WERI-Rb-1 (cell line): ENCODE measurements at regions not wholly inside any gene's neighbourhood (a gene's known extent, or its start where the extent isn't known, plus 50 kb on each side); places are given as distances from the start of the nearest gene placed in this dataset.

Experiments used
- DNase-seq: peaks from one replicate; pipeline ENCODE4 v3.0.0-alpha.2; 2020
- H3K27ac ChIP-seq: fragments of 250-450 bp; sonication (Bioruptor Pico); 2 replicates; pipeline ENCODE4 v1.5.1; 2020; ENCODE audit warnings: mild to moderate bottlenecking, moderate library complexity
- H3K27me3 ChIP-seq: fragments of 250-450 bp; sonication (Bioruptor Pico); 2 replicates; pipeline ENCODE4 v1.5.1; 2021; ENCODE audit warnings: mild to moderate bottlenecking, low read depth, moderate library complexity; ENCODE audit not compliant: insufficient read depth, severe bottlenecking
- H3K36me3 ChIP-seq: fragments of 250-450 bp; sonication (Bioruptor Pico); 2 replicates; pipeline ENCODE4 v1.5.1; 2020; ENCODE audit warnings: mild to moderate bottlenecking, moderate library complexity
- H3K4me3 ChIP-seq: 2 replicates; pipeline ENCODE4 v1.5.1; 2011; ENCODE audit warnings: low read depth, mild to moderate bottlenecking, control low read depth, low read length
- H3K9me3 ChIP-seq: fragments of 250-450 bp; sonication (Bioruptor Pico); 2 replicates; pipeline ENCODE4 v1.5.1; 2021; ENCODE audit warnings: mild to moderate bottlenecking, moderate library complexity; ENCODE audit not compliant: severe bottlenecking
- TF ChIP-seq, protein P1 (sequence below): IDR thresholded peaks from 2 replicates; pipeline ENCODE4 v1.5.1; 2011; ENCODE audit warnings: low read depth, mild to moderate bottlenecking, control low read depth, inconsistent platforms, low read length

DNA sequence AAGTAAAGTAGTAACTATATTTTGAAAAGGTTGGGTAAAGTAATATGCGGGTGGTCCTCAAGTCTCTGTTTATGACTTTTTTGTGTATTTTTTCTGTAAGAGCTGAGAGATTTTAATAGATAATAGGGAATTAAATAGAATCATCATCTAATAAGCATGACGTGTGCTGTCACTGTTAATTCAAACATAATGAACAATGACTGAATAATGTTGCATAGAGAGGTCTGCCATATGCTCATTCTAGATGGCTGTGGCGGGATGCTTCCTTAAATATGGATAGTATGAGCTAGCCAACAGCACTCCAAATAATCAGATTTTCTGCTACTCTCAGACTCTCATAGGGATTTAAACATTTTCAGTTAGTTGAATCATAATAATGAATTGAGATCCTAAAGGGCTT lies 302.8 kb upstream of the RBMS3 start:
- Histone ChIP-seq H3K27ac (no peak overlapping the region), H3K9me3 (no peaks in the 10 kb centered on the region), H3K4me3 (no peak overlapping the region), H3K36me3 (no peaks in the 10 kb centered on the region), H3K27me3 (no peaks in the 10 kb centered on the region)
- TF ChIP-seq, protein P1, sequence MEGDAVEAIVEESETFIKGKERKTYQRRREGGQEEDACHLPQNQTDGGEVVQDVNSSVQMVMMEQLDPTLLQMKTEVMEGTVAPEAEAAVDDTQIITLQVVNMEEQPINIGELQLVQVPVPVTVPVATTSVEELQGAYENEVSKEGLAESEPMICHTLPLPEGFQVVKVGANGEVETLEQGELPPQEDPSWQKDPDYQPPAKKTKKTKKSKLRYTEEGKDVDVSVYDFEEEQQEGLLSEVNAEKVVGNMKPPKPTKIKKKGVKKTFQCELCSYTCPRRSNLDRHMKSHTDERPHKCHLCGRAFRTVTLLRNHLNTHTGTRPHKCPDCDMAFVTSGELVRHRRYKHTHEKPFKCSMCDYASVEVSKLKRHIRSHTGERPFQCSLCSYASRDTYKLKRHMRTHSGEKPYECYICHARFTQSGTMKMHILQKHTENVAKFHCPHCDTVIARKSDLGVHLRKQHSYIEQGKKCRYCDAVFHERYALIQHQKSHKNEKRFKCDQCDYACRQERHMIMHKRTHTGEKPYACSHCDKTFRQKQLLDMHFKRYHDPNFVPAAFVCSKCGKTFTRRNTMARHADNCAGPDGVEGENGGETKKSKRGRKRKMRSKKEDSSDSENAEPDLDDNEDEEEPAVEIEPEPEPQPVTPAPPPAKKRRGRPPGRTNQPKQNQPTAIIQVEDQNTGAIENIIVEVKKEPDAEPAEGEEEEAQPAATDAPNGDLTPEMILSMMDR: no peak
- no peak for DNase-seq

DNA sequence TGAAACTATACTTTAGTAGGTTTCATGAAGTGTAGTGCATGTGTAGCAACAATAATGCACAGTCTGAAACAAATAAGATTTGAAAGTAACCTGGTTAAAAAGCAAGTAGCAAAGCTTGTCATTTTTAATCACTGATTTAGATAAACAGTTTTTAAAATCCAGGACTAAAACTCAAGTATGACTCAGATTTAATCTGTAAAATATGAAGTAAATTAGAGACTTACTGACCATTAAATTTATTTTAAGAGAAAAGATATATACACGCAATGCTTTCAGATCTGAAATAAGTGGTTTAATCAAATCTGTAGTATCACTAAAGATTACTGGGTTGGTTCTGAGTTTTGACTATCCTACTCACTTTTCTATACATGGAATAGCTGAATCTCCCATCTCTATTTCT lies 300.7 kb upstream of the RBMS3 start:
- Histone ChIP-seq H3K9me3 (no peaks in the 10 kb centered on the region), H3K36me3 (no peaks in the 10 kb centered on the region), H3K4me3 (no peak overlapping the region), H3K27ac (no peak overlapping the region), H3K27me3 (no peaks in the 10 kb centered on the region)
- TF ChIP-seq, protein P1: no peak
- DNase-seq: no peak

DNA sequence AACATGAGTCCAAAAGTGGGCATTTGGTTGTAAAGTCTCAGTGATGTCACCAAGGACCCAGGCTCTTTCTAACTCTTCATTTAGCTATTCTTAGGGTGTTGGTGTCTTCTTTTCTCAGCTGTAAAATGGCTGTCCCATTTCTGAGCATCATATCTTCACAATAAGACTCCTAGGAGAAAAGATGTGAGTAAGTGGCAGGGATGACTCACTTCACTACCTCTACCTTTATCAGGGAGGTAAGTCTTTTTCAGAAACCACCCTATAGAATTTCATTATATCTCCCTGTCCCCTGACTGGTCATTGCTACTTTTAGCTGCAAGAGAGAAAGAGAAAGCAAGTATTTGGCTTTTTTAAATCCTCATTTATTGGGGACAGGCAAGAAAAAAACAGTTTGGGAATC lies 300.2 kb upstream of the RBMS3 start:
- no peak overlapping the region for H3K4me3 ChIP-seq
- H3K9me3 ChIP-seq: no peaks in the 10 kb centered on the region
- H3K27me3 ChIP-seq: no peaks in the 10 kb centered on the region
- no peak for DNase-seq
- H3K36me3 ChIP-seq: no peaks in the 10 kb centered on the region
- TF ChIP-seq, protein P1: no peak
- H3K27ac ChIP-seq: no peak overlapping the region

DNA sequence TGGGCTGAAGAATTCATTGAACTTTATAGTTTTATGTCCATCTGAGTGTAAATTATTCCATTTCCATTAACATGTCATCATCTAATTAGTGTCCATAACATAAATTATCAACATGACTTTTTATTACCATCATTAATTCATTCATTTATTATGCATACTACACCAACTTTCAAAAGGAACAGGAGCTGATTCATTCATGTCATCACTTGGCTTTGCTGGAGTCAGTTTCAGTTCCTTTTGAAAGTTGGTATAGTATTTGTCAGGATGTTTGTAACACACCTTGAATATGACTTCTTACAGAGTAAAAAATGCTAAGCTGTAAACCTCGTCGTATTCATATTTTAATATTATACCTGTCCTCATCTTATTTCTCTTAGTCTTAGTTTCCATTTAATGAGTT lies 298.0 kb upstream of the RBMS3 start:
- H3K4me3 ChIP-seq: no peak overlapping the region
- TF ChIP-seq, protein P1: no peak
- no peaks in the 10 kb centered on the region for H3K27me3 ChIP-seq
- no peak for DNase-seq
- H3K9me3 ChIP-seq: no peaks in the 10 kb centered on the region
- H3K36me3 ChIP-seq: no peaks in the 10 kb centered on the region
- H3K27ac ChIP-seq: no peak overlapping the region

DNA sequence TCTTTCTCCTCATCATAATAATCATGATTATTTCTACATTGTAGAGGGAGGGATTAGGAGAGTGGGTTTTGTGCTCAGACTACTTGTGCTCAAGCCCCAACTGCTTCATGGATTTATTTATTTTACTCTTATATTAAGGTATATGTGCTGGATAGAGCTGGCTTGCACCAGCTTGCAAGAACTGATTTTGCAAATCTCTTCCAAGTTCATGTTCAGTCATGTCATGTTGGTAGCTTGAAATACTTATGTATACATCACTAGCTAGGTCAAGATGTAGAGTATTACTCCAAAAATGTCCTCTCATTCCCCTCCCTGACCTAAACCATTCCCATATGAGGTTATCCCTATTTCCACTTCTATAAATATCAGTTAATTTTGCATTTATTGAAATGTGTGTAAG lies 293.9 kb upstream of the RBMS3 start:
- Histone ChIP-seq H3K4me3 (no peak overlapping the region), H3K27me3 (no peaks in the 10 kb centered on the region), H3K27ac (no peak overlapping the region), H3K9me3 (no peaks in the 10 kb centered on the region), H3K36me3 (no peaks in the 10 kb centered on the region)
- no peak for DNase-seq
- TF ChIP-seq, protein P1: no peak

DNA sequence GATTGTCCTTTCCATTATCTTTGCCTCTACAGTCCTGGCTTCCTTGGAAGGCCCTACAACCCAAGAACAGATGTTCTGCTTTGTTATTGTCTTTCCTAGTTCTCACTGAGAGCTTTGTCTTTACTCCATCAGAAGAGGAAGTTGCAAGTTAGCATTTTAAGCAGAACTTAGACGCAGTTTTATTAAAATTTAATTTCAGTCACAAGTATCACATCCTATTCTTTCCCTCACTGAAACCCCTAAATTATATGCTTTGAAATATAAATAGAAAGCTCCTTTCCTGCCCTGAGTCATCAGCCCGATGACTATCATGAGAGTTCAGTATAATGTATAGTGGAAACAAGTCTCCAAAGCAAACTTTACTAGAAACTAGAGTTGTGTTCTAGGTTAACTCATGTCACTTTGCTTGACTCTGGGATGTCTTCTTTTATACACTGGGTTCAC lies 291.2 kb upstream of the RBMS3 start:
- Histone ChIP-seq H3K27ac (no peak overlapping the region), H3K36me3 (no peaks in the 10 kb centered on the region), H3K27me3 (no peaks in the 10 kb centered on the region), H3K4me3 (no peak overlapping the region), H3K9me3 (no peaks in the 10 kb centered on the region)
- TF ChIP-seq, protein P1: no peak
- DNase-seq: no peak
